ENCODE measurements at regions not wholly inside any gene's neighbourhood (a gene's known extent, or its start where the extent isn't known, plus 50 kb on each side); places are given as distances from the start of the nearest gene placed in this dataset.

DNA sequence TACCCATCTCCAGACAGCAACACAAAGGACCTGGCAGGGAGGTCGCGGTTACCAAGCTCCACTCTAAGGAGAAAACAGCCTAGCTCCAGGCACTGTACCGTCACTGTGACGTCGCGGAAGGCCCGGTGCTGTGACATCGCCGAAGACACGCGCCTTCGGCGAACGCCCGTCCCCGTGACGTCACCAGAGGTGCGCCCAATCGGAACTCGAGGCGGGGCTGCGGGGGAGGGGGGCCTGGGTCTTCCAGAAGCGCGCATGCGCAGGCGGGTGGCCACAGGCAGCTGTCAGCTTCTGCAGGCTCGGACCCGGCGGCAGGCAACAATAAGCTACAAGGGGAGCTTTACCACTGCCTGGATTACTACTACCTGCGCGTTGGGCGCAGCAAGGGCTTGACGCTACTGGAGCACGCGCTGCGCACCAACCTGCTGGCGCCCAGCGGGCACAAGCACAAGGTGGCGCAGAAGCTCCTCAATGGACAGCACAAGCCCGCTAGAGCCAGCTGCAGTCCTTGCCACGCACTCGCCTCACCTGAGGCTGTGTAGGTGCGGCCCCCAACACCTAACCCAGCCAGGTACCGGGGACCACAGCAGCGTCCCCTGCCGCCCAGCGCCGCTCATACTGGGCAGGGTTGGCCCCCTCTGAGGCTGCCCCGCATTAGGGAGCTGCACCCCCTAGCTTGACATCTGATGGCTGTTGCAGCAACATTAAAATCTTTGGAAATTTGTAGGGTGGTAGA is 208.4 kb downstream of the TPST1 start:
- Histone ChIP-seq H3K9me3 (no peaks in the 10 kb centered on the region), H3K27ac (peak overlapping the region; percentile 58 to 78 (median 72)), H3K36me3 (no peaks in the 10 kb centered on the region), H3K27me3 (no peaks in the 10 kb centered on the region), H3K4me3 (peak overlapping the region; percentile 50 to 54 (median 54)), H3K4me1 (peaks cover 0 to 9% (median 0%) of the 10 kb centered on the region in 4 donors)
- 0% methylated on average over 2 of the region's 49 CpGs for WGBS (ENCODE audit: insufficient coverage, low coverage, low lambda C conversion rate, missing lambda C conversion rate)
- DNase-seq (peak; percentile 86 to 94 (median 90)), ATAC-seq (peak; percentile 94 to 97 (median 95))
- TF ChIP-seq, protein P1, sequence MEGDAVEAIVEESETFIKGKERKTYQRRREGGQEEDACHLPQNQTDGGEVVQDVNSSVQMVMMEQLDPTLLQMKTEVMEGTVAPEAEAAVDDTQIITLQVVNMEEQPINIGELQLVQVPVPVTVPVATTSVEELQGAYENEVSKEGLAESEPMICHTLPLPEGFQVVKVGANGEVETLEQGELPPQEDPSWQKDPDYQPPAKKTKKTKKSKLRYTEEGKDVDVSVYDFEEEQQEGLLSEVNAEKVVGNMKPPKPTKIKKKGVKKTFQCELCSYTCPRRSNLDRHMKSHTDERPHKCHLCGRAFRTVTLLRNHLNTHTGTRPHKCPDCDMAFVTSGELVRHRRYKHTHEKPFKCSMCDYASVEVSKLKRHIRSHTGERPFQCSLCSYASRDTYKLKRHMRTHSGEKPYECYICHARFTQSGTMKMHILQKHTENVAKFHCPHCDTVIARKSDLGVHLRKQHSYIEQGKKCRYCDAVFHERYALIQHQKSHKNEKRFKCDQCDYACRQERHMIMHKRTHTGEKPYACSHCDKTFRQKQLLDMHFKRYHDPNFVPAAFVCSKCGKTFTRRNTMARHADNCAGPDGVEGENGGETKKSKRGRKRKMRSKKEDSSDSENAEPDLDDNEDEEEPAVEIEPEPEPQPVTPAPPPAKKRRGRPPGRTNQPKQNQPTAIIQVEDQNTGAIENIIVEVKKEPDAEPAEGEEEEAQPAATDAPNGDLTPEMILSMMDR (IDR thresholded peaks at IDR 0.05), result peak; percentile 56 to 65 (median 61)
- TF ChIP-seq POLR2A (IDR thresholded peaks at IDR 0.05), result peak; percentile 18
- intact Hi-C loops (cut with DNase I), result no loop called here

DNA sequence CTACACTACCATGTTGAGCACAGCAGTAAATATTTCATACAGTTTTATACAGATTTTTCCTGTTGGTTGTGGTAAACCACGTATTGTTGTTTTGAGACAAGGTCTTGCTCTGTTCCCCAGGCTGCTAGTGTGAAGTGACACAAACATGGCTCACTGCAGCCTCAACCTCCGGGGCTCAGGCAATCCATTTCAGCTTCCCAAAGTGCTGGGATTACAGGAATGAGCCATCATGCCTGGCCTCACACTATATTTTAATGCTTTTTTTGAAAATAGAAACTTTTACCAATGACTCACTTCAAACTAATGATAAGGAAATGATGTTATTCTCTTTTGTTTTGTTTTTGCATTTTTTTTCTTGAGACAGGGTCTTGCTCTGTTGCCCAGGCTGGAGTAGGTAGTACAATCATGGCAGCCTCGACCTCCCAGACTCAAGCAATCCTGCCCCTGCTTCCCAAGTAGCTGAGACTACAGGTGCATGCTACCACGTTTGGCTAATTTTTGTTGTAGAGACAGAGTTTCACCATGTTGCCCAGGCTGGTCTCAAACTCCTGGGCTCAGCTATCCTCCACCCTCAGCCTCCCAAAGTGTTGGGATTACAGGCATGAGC is 210.6 kb downstream of the TPST1 start:
- no peak for TF ChIP-seq POLR2A (IDR thresholded peaks at IDR 0.05)
- TF ChIP-seq, protein P1 (IDR thresholded peaks at IDR 0.05), result no peak
- ATAC-seq (no peak), DNase-seq (no peak)
- 83% methylated on average over 4 of the region's 4 CpGs for WGBS (ENCODE audit: insufficient coverage, low coverage, low lambda C conversion rate, missing lambda C conversion rate)
- H3K27me3 ChIP-seq, result no peaks in the 10 kb centered on the region
- no peaks in the 10 kb centered on the region for H3K9me3 ChIP-seq
- peaks cover 0 to 9% (median 0%) of the 10 kb centered on the region in 4 donors for H3K4me1 ChIP-seq
- no peak overlapping the region for H3K4me3 ChIP-seq
- H3K36me3 ChIP-seq, result no peaks in the 10 kb centered on the region
- intact Hi-C loops (cut with DNase I), result no loop called here
- H3K27ac ChIP-seq, result no peak overlapping the region

DNA sequence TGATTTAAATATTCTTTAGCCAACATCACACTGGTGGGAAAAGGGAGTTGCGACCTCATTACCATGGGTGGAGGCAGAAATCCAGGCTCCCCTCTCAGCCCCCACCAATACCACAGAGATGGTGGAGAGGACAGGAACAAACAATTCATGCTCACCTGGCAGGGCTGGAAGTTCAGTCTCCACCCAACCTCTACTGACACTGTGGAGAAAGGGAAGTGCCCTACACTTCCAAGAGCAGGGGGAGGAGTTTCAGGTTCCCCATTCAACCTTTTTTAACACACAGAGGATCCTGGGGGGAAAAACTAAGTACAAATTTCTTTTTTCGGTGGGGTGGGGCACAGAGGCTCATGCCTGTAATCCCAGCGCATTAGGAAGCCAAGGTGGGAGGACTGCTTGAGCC is 210.1 kb upstream of the KCTD7 start:
- no peak for ATAC-seq
- Histone ChIP-seq H3K36me3 (no peaks in the 10 kb centered on the region), H3K27me3 (no peaks in the 10 kb centered on the region), H3K9me3 (no peaks in the 10 kb centered on the region), H3K4me3 (no peak overlapping the region), H3K27ac (no peak overlapping the region), H3K4me1 (peaks cover 0 to 9% (median 0%) of the 10 kb centered on the region in 4 donors)
- no peak for DNase-seq
- 92% methylated on average over 2 of the region's 3 CpGs for WGBS (ENCODE audit: insufficient coverage, low coverage, low lambda C conversion rate, missing lambda C conversion rate)
- intact Hi-C loops (cut with DNase I), result no loop called here
- no peak for TF ChIP-seq POLR2A (IDR thresholded peaks at IDR 0.05)
- TF ChIP-seq, protein P1 (IDR thresholded peaks at IDR 0.05), result no peak

DNA sequence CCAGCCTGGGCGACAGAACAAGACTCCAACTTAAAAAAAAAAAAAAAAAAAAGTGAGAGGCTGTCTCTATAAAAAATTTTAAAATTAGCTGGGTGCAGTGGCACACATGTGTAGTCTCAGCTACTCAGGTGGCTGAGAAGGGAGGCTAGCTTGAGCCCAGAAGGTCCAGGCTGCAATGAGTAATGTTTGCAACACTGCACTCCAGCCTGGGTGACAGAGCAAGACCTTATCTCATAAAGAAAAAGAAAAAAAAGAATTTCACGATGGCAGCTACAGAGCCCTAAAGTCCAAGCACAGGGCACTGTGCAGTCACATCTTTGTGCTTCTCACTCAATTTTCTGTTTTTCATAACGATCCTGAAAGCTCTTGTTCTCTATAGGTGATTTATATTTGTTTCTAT is 209.5 kb upstream of the KCTD7 start:
- H3K36me3 ChIP-seq, result no peaks in the 10 kb centered on the region
- WGBS (ENCODE audit: insufficient coverage, low coverage, low lambda C conversion rate, missing lambda C conversion rate), result 83% methylated on average over 2 of the region's 3 CpGs

More for the DNA sequence above, 209.5 kb upstream of the KCTD7 start:
- DNase-seq, result no peak
- Histone ChIP-seq H3K9me3 (no peaks in the 10 kb centered on the region), H3K27me3 (no peaks in the 10 kb centered on the region), H3K4me3 (no peak overlapping the region), H3K4me1 (peaks cover 0 to 4% (median 0%) of the 10 kb centered on the region in 4 donors), H3K27ac (no peak overlapping the region)
- TF ChIP-seq, protein P1 (IDR thresholded peaks at IDR 0.05), result no peak
- intact Hi-C loops (cut with DNase I), result no loop called here
- ATAC-seq, result no peak

Measured in right lobe of liver (tissue), 6 donors.